ENCODE measurements at regions not wholly inside any gene's neighbourhood (a gene's known extent, or its start where the extent isn't known, plus 50 kb on each side); places are given as distances from the start of the nearest gene placed in this dataset.

DNA sequence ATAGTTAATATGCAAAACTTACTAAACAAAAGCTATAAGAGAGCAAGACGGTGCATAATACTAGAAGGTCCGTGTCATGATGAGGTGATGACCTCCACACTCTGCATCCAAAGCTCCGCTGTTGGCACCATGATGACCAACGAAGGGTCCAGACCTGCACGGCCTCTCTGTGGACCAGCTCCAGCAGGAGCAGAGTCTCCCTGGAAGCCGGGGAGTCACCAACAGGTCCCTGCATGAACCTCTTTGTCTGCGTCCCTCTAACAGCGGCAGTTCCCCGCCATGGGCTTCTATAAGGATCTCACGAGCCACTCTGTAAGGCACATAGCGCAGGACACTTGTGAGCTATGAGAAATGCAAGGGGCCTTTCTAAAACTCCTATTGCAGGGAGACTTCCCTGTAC lies 517.3 kb downstream of the BRD1 start:
- H3K4me3 ChIP-seq (ENCODE audit: low read depth, low read length) = no peak overlapping the region
- TF ChIP-seq, protein P1, sequence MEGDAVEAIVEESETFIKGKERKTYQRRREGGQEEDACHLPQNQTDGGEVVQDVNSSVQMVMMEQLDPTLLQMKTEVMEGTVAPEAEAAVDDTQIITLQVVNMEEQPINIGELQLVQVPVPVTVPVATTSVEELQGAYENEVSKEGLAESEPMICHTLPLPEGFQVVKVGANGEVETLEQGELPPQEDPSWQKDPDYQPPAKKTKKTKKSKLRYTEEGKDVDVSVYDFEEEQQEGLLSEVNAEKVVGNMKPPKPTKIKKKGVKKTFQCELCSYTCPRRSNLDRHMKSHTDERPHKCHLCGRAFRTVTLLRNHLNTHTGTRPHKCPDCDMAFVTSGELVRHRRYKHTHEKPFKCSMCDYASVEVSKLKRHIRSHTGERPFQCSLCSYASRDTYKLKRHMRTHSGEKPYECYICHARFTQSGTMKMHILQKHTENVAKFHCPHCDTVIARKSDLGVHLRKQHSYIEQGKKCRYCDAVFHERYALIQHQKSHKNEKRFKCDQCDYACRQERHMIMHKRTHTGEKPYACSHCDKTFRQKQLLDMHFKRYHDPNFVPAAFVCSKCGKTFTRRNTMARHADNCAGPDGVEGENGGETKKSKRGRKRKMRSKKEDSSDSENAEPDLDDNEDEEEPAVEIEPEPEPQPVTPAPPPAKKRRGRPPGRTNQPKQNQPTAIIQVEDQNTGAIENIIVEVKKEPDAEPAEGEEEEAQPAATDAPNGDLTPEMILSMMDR (conservative IDR thresholded peaks at IDR 0.05; ENCODE audit: low read depth, low read length) = no peak
- no peak for DNase-seq (ENCODE audit: low read depth)

DNA sequence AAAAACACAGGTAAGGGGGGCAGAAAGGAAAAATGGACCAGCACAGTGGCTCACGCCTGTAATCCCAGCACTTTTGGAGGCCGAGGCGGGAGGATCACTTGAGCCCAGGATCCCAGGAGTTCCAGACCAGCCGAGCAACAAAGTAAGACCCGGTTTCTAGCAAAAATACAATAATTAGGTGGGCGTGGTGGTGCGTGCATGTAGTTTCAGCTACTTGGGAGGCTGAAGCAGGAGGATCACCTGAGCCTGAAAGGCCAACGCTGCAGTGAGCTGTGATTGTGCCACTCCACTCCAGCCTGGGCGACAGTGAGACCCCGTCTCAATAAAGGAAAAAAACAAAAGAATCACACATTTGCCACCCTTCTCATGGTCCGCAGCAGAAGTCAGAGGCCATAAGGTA lies 519.4 kb downstream of the BRD1 start:
- DNase-seq (ENCODE audit: low read depth) = no peak
- TF ChIP-seq, protein P1 (conservative IDR thresholded peaks at IDR 0.05; ENCODE audit: low read depth, low read length) = no peak
- no peak overlapping the region for H3K4me3 ChIP-seq (ENCODE audit: low read depth, low read length)

DNA sequence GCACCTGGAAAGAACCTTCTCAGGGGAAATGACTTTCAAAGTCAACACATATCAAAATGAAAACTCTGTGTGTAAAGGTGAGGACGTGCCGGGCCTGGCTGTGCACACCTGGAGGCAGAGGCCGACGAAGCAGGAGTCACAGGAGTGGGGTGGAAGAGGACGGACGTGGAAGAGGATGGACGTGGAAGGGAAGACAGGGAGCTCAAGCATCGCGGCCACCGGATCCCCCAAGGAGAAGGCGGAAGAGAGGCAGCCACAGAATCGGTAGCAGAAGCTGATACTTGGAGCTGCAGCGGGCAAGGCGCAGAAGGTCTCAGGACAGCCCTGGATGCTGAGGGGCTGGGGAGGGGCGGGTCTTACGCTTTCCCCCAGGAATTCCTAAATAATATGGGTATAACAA lies 519.8 kb downstream of the BRD1 start:
- no peak for DNase-seq (ENCODE audit: low read depth)
- TF ChIP-seq, protein P1 (conservative IDR thresholded peaks at IDR 0.05; ENCODE audit: low read depth, low read length) = no peak
- H3K4me3 ChIP-seq (ENCODE audit: low read depth, low read length) = no peak overlapping the region

DNA sequence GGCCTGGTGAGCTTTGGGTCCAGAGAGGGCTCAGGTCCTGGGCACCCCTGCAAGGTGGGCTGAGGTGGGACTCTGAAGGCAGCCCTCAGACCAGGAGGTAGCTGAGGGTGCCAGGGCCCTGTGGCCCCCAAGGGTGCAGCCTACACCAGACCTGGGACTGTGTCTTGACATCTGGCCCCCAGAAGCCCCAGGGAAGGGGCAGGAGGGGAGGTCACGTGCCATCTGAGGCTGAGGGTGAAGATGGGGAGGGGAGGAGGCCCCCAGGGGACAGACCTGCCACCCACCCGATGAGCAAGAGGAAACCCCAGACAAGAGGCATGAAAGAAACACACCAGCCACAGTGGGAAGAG lies 520.2 kb downstream of the BRD1 start:
- no peak overlapping the region for H3K4me3 ChIP-seq (ENCODE audit: low read depth, low read length)
- no peak for DNase-seq (ENCODE audit: low read depth)
- TF ChIP-seq, protein P1 (conservative IDR thresholded peaks at IDR 0.05; ENCODE audit: low read depth, low read length) = no peak

DNA sequence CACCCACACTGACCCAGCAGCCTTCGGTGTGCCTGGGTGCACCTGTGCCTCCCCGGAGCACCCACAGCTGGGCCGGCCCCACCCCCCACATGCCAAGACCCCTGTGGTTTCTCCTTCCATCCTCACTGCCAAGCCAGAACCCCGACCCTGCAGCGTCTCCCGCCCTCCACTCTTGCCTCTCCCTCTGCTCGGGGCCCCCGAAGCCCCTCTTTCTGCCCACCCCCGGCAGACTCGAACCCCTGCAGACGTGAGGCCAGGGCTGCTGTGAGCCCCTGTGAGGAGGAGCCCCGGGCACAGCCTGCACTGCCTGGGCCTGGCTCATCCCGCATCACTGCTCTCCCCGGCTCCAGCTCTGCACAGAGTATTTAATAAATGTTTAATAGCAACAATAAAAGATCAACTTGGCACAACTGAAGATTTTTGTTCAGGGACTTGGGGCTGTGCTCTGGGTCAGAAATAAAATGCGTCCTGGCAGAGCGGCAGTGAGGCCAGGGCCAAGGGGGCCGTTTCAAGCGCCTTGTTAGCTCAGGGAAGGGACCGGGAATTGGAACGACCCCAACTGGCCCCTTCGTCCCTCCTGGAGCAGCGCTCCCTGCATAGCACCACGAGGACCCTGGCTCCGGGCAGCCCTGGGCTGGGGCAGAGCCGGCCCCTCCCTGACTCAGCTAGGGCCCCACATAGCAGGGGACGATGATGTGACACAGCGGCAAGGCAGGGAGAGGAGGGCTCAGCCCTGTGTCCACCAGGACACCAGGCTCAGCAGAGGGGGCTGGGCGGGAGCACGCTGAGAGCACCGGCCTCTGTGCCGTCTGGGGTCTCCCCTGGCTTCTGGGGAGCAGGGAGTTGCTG lies 520.8 kb downstream of the BRD1 start:
- H3K4me3 ChIP-seq (ENCODE audit: low read depth, low read length) = no peak overlapping the region
- TF ChIP-seq, protein P1 (conservative IDR thresholded peaks at IDR 0.05; ENCODE audit: low read depth, low read length) = no peak
- DNase-seq (ENCODE audit: low read depth) = no peak

DNA sequence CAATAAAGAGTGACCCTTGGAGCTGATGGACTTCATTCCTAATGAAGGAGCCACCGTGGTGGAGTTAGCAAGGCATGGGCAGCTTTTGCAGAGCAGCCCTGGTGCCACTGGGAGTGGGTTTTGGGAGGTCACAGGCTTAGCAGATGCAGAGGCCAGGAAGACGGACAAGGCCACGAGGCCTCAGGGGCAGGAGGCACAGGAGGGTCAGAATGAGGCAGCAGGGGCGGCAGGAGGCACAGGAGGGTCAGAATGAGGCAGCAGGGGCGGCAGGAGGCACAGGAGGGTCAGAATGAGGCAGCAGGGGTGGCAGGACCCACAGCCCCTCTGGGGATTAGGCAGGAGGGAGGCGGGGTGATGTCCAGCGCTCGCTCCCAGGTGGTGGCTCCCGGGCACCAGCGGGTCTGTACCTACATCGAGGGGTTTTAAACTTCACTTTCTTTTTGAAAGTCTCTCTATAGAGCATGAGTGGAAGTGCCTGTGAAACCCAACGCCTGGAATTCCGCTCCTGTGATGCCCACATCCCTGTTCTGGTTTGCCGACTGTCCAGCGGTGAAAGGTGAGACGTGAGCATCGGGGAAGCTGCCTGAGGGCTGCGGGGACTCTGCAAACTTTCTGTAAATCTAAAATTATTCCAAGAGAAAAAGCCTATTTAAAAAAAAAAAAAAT lies 521.6 kb downstream of the BRD1 start:
- H3K4me3 ChIP-seq (ENCODE audit: low read depth, low read length) = no peak overlapping the region
- DNase-seq (ENCODE audit: low read depth) = no peak
- TF ChIP-seq, protein P1 (conservative IDR thresholded peaks at IDR 0.05; ENCODE audit: low read depth, low read length) = no peak
